COLO668 (cell line): ENCODE measurements at regions not wholly inside any gene's neighbourhood (a gene's known extent, or its start where the extent isn't known, plus 50 kb on each side); places are given as distances from the start of the nearest gene placed in this dataset.

ENCODE experiments used
- DNase-seq: peaks from one replicate; lab custom pipeline; 2025; ENCODE audit not compliant: unreplicated experiment; lab: John Stamatoyannopoulos, UW

- no peak for DNase-seq
These were observed 248.1 kb upstream of the OPRM1 start for GRCh38 chr6:153790876-153791473.

- no peak for DNase-seq
These were observed 249.0 kb upstream of the OPRM1 start for GRCh38 chr6:153790048-153790447.

DNA sequence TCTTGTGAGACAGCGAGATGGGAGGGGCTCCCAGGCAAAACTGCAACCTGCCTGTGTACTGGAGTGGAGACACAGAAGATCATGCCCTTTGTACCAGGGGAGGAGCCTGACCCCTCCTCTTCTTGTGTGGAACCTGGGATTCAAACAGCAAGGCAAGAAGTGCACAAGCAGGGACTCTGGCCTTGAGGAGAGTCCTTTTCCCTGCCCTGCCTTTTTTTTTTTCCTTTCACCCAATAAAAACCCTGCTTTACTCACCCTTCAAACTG, 251.8 kb upstream of the OPRM1 start:
- DNase-seq: no peak

- DNase-seq: no peak
These were observed 257.7 kb upstream of the OPRM1 start for GRCh38 chr6:153781306-153781705.

DNA sequence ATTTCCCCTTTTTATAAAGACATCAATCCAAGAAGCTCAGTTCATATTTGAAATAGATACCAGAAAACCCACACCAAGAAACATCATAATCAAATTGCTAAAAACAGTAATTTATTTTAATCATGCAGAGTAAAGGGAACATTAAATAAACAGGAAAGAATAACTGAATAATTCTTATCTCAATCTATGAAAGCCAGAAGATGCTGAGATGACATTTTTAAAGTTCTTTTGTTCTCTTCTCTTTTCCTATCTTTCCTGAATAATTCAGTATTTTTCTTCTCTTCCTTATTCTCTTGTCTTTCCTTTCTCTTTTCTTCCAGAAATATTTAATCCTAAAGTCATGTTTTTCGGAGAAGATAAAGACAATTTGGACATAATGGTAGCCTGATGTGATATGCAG, 259.0 kb upstream of the OPRM1 start:
- DNase-seq: no peak

DNA sequence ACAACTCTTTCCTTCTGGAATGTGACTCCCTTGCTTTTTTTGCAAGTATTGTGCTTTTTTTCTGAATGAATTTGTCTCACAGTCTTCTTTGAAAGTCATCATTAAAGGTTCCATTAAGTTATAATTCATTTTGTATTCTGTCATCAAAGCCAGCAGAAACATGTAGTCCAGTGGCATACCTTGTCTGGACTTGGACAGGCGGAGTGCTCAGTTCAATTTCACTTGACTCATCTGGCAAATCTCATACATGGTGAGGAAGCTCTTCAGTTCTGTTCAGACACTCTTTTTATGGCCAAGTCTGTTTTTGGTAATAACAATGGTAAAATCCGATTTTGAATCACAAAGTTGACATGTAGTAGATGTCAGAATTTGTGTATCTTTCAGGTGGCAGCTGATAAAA, 260.8 kb upstream of the OPRM1 start:
- DNase-seq: no peak

DNA sequence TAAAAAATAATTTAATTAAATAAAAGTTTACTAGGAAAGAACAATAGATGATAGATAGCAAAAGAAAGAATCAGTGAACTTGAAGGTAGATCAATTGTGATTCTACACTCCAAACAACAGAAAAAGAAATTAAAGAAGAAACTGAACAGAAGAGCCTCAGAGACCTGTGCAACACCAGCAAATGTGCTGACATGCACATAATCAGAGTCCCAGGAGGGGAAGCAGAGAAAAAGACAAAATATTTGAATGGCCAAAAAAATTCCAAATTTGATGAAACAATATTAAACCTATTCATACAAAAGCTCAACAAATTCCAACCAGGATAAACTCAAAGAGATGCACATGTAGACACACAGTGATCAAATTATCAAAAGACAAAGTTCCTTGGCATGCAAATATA, 267.5 kb upstream of the OPRM1 start:
- no peak for DNase-seq

DNA sequence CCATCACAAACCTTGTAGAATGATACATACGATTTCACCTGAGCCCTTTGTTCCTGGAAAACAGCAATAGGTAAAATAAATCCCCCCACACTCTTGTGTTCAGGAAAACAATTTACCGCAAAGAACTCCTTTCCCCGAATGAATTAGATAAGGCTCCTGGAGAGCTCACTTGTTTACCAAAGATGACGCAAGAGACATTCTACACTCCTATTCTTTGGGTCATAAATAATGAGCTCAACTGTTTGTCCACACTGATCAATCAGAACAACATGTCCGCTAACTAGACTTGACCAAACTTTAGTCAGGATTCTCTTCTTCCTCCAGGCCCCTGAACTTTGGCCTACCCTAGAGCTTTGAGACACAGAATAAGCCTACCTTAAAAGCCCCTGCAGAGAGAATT, 271.9 kb upstream of the OPRM1 start:
- DNase-seq: no peak

DNA sequence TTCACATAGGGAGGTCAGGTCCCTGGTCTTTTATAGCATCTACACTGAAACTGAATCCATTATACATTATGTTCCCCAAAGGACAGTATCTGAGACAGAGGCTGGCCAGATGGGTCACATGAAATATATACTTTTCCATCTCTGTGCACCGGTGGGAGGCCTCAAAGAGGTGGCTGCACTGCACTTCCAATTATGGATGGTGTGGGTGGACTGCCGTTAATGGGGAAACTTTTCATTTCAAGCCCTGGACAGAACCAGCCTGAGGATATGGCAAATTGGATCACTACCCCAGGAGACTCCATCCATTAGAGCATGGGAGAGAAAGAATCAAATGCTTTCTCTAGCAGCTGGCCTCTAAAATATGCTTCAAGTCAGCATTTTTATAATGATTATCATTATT, 280.5 kb upstream of the OPRM1 start:
- no peak for DNase-seq

GRCh38 chr6:153735761-153736160, 303.3 kb upstream of the OPRM1 start:
- DNase-seq: no peak

- DNase-seq: no peak
These were observed 309.9 kb upstream of the OPRM1 start for GRCh38 chr6:153729189-153729588.

GRCh38 chr6:153727885-153728284, 311.2 kb upstream of the OPRM1 start:
- DNase-seq: no peak

DNA sequence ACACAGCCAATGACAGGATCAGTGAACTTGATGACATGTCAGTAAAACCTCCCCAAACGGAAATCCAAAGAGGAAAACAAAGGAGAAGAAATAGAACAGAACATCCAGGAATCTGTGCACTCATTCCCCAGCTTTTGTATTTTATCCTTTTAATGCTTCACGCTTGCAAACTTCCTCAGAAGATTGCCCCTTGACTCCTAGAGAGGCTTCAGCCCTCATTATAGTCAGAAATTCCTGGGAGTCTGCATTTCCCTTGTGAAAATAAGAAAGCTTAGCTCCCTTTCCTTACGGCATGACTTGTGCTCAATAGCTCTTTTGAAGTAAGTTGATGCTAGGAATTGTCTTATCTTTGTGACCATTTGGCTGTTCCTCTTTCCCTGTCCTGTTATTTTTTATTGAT, 313.6 kb upstream of the OPRM1 start:
- DNase-seq: no peak

GRCh38 chr6:153720732-153721131, 318.3 kb upstream of the OPRM1 start:
- no peak for DNase-seq

DNA sequence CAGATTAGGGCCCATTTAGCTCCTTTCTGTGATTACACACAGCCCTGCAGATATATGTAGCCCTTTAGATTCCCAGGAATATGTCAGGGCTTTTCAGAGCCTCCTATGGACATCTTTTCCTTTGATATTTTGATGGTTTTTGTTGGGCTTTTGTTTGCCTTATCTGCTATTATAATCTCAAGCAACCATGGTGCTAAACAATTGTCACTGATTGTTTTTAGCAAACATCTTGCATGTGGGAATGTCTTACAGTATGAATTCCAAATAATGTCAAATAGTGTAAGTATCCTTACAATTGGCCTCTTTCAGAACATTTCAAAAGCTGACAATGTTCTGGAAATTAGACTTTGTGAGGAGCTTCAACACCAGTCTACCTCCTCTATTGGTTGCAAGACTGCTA, 333.6 kb upstream of the OPRM1 start:
- no peak for DNase-seq

DNA sequence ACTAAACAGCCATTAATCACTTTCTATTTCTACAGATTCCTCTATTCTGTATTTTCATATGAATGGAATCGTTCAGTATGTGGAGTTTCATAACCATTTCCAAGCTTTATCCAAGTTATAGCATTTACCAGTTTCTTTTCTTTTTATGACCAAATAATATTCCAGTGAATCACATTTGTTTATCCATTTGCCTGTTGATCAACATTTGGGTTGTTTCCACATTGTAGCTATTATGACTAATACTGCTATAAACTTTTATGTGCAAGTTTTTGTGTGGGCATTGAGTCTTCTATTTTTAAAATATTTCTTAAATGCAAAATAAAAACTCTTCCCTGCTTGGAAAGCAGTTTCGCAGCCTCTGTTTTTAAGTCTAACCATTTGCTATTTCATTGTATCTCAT, 336.4 kb upstream of the OPRM1 start:
- no peak for DNase-seq

DNA sequence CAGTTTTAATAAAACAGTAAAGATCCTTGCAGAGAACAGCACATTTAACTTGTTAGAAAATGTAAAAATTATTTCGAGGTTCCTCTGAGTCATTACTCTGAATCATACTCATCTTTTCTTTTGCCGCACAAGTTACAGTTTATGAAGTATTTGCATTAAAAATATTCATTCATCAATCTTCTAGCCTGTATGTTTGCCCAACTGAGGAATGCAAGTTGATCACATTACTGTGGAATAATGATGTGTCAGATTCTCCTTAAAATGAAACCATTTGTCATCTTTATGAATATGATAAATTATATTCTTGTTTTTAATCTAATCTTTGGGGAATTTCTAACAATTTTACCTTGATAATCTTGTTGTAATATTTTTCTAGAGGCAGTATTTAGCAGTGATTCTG, 340.4 kb upstream of the OPRM1 start:
- no peak for DNase-seq

GRCh38 chr6:153698001-153698400, 341.0 kb upstream of the OPRM1 start:
- no peak for DNase-seq

GRCh38 chr6:153677522-153677921, 361.5 kb upstream of the OPRM1 start:
- DNase-seq: no peak

DNA sequence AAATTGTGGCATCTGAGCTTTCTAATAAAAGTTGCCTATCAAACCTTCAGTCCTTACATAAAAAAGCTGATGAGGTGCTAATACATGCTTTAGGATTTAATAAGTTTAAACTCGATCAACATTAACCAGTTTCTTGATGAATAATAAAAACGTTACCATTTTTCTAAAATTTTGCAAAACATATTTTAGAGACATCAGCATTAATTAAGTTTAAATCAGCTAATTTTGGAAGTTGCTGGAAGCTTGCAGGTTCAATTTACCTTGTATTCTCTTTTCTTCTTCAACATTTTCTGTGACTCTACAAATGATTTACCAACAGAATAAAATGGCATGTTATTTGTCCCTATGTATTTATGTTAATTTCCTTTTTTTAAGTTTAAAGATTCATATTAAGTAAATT, 365.3 kb upstream of the OPRM1 start:
- DNase-seq: no peak

GRCh38 chr6:153673225-153673624, 365.8 kb upstream of the OPRM1 start:
- DNase-seq: no peak

GRCh38 chr6:153670403-153671026, 368.5 kb upstream of the OPRM1 start:
- no peak for DNase-seq

DNA sequence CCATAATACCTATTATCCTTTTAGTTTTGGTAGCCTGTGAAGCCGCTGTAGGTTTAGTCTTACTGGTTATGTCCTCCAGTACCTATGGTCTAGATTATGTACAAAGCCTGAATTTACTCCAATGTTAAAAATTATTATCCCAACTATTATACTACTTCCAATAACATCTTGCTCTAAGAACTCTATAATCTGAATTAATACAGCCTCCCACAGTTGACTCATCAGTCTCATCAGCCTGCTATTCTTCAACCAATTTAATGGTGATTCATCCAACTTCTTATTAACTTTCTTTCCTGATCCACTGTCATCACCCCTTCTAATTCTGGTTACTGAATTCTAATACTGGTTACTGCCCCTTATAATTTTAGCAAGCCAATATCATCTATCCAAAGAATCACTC, 370.3 kb upstream of the OPRM1 start:
- no peak for DNase-seq

DNA sequence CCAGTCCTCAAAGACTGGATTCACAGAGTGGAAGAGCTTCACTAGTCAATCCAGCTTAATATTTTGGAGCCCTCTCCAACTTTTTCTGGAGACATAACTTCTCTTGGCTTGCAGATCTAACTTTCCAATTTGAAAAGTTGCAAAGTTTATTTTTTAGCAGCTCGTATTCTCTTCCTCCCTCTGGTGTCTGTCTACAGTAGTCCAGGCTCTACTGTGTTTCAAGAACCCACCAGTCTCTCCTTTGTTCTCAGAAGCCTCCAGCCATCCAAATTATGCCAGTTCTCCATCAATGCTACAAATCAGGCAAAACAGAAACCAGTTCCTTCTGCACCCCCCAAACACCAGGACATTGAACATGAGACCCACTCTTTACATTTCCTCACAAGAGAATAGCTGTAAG, 376.1 kb upstream of the OPRM1 start:
- DNase-seq: no peak
